NCI-H2081 (cell line): ENCODE measurements at regions not wholly inside any gene's neighbourhood (a gene's known extent, or its start where the extent isn't known, plus 50 kb on each side); places are given as distances from the start of the nearest gene placed in this dataset.

ENCODE experiments used
- DNase-seq, 2 experiments: peaks; one replicate each; lab custom pipeline; 2025; lab: John Stamatoyannopoulos, UW

GRCh38 chr17:6212766-6213165 is 142.6 kb downstream of the WSCD1 start:
- DNase-seq: no peak

- DNase-seq: no peak
These were observed 139.7 kb downstream of the WSCD1 start for GRCh38 chr17:6209829-6210228.

- DNase-seq: no peak
These were observed 138.5 kb downstream of the WSCD1 start for GRCh38 chr17:6208608-6209180.

DNA sequence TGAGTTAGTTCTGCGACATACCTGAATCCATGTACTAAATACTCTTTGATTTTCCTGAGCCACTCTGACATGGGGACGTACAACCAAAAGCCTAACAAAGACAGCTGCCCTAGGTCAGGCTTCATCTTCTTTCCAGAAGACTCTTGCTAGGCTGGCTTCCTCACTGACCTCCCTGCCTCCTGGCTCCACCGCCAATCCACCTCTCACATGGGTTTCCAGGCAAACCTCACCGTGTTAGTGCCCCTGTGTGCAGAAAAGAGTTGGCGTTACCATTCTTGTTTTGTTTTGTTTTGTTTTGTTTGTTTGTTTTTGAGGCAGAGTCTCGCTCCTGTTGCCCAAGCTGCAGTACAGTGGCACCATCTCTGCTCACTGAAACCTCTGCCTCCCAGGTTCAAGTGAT is 135.3 kb downstream of the WSCD1 start:
- DNase-seq: no peak

DNA sequence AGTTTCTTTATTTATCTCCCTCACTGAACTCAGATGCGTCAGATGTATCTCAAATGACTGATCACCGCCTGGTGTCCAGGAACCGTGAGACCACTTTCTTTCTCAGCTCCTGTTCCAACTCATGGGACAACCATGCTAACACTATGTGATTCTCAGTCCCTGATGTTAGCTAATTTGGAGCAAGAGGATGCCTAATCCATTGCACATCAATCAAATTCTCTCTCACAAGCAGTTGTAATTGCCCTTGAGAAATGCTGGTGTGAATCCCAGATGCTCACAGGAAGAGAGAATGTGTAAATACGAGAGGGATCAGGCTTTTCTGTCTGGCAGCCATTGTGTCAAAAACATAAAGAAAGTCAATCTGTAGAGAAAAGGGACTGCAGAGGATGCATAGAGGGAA is 134.9 kb downstream of the WSCD1 start:
- DNase-seq: no peak

- no peak for DNase-seq
These were observed 134.1 kb downstream of the WSCD1 start for GRCh38 chr17:6204203-6204722.

GRCh38 chr17:6196355-6196754 is 126.2 kb downstream of the WSCD1 start:
- DNase-seq: no peak

GRCh38 chr17:6195123-6195522 is 124.9 kb downstream of the WSCD1 start:
- DNase-seq: no peak

DNA sequence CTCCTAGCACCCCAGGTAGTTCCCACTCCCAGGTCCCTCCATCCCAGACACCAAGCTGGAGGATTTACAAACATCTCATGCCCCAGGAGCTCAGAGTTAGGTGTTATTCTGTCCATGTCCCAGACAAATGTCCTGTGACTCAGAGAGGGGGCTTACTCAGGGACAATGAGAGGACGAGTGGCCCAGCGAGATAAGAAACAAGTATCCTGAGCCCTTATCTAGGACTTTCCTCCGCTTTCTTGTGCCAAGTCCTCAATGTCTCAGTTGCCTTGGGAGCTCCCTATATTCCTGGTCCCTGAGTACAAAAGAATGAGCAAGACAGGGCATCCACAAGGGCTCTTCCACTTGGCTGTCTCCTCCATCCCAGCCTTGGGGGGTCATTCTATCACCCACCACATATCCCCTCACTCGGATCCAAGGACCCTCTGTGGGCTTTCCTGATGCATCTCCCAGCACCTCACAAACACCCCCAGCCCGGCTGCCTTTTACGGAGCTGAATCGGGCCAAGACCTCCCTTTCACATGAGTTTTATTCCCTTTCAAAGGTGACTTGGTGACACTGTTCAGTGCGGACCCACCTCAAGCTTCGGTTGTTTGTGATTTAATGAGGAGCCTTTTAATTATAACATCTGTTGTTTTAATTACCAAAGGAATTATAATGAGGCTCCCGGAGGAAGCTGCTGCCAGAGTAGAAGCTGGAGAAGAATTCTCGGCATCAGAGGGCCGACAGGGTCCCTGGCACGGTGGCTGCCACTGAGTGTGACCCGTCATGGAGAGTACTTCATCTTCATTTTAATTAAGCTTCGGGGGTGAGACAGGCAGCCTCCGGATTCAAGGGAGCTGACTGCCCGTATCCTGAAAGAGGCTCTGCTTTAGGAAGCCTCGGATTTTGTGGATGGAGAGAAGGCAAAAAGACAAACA is 121.5 kb downstream of the WSCD1 start:
- no peak for DNase-seq

DNA sequence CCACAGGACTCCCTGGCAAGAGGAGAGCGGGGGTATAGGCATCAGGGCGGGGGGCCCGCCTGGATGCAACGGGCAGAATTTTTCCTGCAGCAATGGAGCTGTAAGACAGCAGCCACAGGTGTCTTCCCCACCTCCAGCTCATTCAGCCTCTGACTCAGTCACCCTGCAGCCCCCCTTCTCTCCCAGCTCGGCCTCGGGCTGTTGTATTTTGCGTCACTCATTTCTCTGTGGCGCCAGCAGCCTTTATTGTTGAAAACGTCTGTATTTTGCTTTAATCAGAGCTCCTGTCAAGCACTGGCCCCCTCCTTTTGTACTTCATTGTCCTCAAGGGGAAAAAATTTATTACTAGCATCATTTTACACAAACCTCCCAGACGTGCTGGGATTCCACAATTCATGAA is 117.7 kb downstream of the WSCD1 start:
- no peak for DNase-seq

DNA sequence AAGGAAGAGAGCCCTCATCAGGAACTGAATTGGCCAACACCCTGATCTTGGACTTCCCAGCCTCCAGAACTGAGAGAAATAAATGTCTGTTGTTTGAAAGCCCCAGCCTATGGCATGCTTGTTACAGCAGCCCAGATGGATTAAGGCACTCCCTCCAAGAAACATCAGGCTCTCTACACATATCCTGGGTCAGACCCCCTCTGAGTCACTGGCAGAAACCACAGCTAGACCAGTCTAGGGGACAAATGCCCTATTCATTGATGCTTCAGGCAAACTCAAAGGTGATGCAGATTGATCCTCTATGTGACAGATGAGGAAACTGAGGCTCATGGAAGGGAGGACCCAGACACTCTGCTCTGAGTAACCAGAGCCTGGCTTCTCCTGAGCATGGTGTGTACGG is 116.8 kb downstream of the WSCD1 start:
- no peak for DNase-seq

DNA sequence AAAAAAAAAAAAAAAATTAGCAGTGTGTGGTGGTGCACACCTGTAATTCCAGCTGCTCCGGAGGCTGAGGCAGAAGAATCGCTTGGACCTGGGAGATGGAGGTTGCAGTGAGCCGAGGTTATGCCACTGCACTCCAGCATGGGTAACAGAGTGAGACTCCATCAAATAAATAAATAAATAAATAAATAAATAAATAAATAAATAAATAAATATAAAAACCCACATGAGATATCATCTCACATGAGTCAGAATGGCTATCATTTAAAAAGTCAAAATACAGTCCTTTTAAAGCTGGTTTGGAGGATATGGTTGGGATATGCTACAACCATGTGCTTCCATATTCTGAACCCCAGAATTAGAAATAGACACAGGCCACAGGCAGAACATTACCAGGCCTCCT is 114.3 kb downstream of the WSCD1 start:
- no peak for DNase-seq

DNA sequence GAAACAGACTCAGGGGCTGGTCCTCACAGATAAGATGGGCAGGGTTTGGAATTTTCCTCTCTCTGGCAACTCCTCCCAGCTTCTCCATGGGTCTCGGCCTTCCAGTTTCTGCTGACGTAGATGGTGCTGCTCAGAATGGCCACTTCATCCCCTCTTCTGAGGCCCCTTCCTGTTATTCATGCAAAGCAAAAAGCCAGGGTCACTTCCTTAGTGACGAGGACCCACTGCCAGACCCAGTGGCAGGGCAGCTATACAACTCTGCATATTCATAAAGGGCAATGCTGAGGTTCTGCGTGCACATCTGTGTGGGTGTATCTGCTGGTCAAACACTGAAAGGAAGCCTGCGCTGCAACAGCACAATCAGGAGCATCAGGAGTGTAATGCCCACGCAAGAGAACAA is 108.8 kb downstream of the WSCD1 start:
- DNase-seq: no peak

GRCh38 chr17:6177941-6178694 is 107.9 kb downstream of the WSCD1 start:
- no peak for DNase-seq
